NOMO-1 (cell line): ENCODE measurements at regions not wholly inside any gene's neighbourhood (a gene's known extent, or its start where the extent isn't known, plus 50 kb on each side); places are given as distances from the start of the nearest gene placed in this dataset.
"Not testable (repeated sequence)": the region's sequence is repeated elsewhere in the genome, so short reads cannot be mapped to it uniquely, and the experiment has no call there.

Experiments used
- DNase-seq, 2 experiments: peaks; one replicate each; lab custom pipeline; 2025; ENCODE audit not compliant: unreplicated experiment in 2 of 2; lab: John Stamatoyannopoulos, UW

- no peak for DNase-seq
Measured at GRCh38 chr7:41438705-41439514, 264.0 kb downstream of the INHBA start.

GRCh38 chr7:41437257-41438196 lies 265.4 kb downstream of the INHBA start:
- DNase-seq = no peak

GRCh38 chr7:41436139-41436538 lies 266.8 kb downstream of the INHBA start:
- no peak for DNase-seq

GRCh38 chr7:41435020-41435419 lies 267.9 kb downstream of the INHBA start:
- not testable (repeated sequence) for DNase-seq

GRCh38 chr7:41431671-41432070 lies 271.2 kb downstream of the INHBA start:
- DNase-seq = no peak

- DNase-seq = no peak
Measured at GRCh38 chr7:41428381-41428780, 274.5 kb downstream of the INHBA start.

- DNase-seq = no peak
Measured at GRCh38 chr7:41425926-41426325, 277.0 kb downstream of the INHBA start.

- no peak for DNase-seq
Measured at GRCh38 chr7:41421056-41421455, 281.8 kb downstream of the INHBA start.

- DNase-seq = no peak
Measured at GRCh38 chr7:41420421-41420820, 282.5 kb downstream of the INHBA start.

- DNase-seq = no peak
Measured at GRCh38 chr7:41418337-41418736, 284.6 kb downstream of the INHBA start.

- DNase-seq = no peak
Measured at GRCh38 chr7:41416208-41416595, 286.7 kb downstream of the INHBA start.

- DNase-seq = no peak
Measured at GRCh38 chr7:41415471-41416207, 287.3 kb downstream of the INHBA start.

GRCh38 chr7:41415051-41415450 lies 287.8 kb downstream of the INHBA start:
- no peak for DNase-seq

GRCh38 chr7:41404375-41405074 lies 298.4 kb downstream of the INHBA start:
- no peak for DNase-seq

GRCh38 chr7:41403291-41403690 lies 299.6 kb downstream of the INHBA start:
- no peak for DNase-seq

- no peak for DNase-seq
Measured at GRCh38 chr7:41401833-41402232, 301.1 kb downstream of the INHBA start.

- DNase-seq = no peak
Measured at GRCh38 chr7:41399171-41399570, 303.7 kb downstream of the INHBA start.

- DNase-seq = no peak
Measured at GRCh38 chr7:41391818-41392217, 311.1 kb downstream of the INHBA start.

GRCh38 chr7:41388933-41389332 lies 314.0 kb downstream of the INHBA start:
- DNase-seq = not testable (repeated sequence)

- DNase-seq = no peak
Measured at GRCh38 chr7:41385996-41386395, 316.9 kb downstream of the INHBA start.
